Fibroblast of the aortic adventitia (primary cell): ENCODE measurements at regions not wholly inside any gene's neighbourhood (a gene's known extent, or its start where the extent isn't known, plus 50 kb on each side); places are given as distances from the start of the nearest gene placed in this dataset.
A peak's percentile ranks its signal among the peaks of the same experiment; 100 is the strongest.

Experiments used
- DNase-seq: peaks from one replicate; pipeline ENCODE4 v3.0.0-alpha.2; 2010; ENCODE audit warnings: low read depth
- H3K4me3 ChIP-seq: 2 replicates; pipeline ENCODE4 v1.5.1; 2011; ENCODE audit warnings: low read depth, mild to moderate bottlenecking, control low read depth, low read length, moderate library complexity
- TF ChIP-seq, protein P1 (sequence below): IDR thresholded peaks from 2 replicates; pipeline ENCODE4 v1.5.1; 2011; ENCODE audit warnings: mild to moderate bottlenecking, low read length, control low read depth, inconsistent platforms; ENCODE audit not compliant: insufficient read depth

- TF ChIP-seq, protein P1, sequence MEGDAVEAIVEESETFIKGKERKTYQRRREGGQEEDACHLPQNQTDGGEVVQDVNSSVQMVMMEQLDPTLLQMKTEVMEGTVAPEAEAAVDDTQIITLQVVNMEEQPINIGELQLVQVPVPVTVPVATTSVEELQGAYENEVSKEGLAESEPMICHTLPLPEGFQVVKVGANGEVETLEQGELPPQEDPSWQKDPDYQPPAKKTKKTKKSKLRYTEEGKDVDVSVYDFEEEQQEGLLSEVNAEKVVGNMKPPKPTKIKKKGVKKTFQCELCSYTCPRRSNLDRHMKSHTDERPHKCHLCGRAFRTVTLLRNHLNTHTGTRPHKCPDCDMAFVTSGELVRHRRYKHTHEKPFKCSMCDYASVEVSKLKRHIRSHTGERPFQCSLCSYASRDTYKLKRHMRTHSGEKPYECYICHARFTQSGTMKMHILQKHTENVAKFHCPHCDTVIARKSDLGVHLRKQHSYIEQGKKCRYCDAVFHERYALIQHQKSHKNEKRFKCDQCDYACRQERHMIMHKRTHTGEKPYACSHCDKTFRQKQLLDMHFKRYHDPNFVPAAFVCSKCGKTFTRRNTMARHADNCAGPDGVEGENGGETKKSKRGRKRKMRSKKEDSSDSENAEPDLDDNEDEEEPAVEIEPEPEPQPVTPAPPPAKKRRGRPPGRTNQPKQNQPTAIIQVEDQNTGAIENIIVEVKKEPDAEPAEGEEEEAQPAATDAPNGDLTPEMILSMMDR, result peak; percentile 41
- DNase-seq, result peak; percentile 66
- no peak overlapping the region for H3K4me3 ChIP-seq
Measured at GRCh38 chr4:167290678-167291077, 56.4 kb upstream of the SPOCK3 start.

DNA sequence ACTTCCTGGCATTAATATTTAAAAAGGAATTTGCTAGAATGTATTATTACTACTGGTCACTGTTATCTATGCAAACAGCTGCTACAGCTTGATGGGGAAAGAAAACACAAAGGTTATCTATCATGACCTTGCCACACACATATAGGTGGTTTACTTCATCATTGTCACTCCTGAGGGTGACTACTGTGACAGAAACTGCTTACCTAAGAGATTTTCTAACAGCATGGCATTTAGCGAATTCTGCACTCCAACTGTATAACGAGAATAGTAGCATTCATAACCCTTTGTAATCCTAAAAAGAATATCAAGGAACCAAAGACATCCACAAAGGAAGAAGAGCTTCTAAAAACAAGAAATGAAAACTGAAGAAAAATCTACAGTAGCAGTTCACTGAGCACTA is 74.6 kb upstream of the SPOCK3 start:
- DNase-seq, result no peak
- H3K4me3 ChIP-seq, result no peak overlapping the region
- TF ChIP-seq, protein P1, result no peak

GRCh38 chr4:167321299-167321698 is 87.0 kb upstream of the SPOCK3 start:
- no peak for DNase-seq
- TF ChIP-seq, protein P1, result no peak
- H3K4me3 ChIP-seq, result no peak overlapping the region

DNA sequence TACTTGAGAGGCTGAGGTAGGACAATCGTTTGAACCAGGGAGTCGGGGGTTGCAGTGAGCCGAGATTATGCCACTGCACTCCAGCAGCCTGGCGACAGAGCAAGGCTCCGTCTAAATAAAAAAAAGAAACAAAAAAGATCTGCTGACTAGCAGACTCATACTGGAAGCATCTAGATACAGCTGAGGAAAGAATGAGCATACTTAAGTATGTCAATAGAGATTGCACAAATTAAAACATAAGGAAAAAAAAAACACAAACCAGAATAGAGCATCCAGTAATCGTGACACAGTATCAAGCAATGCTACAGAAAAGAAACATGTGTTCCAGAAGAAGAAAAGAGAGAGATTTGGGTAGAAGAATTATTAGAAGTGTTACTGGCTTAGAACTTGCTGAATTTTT is 105.5 kb upstream of the SPOCK3 start:
- TF ChIP-seq, protein P1, result no peak
- DNase-seq, result peak; percentile 28
- H3K4me3 ChIP-seq, result no peak overlapping the region

DNA sequence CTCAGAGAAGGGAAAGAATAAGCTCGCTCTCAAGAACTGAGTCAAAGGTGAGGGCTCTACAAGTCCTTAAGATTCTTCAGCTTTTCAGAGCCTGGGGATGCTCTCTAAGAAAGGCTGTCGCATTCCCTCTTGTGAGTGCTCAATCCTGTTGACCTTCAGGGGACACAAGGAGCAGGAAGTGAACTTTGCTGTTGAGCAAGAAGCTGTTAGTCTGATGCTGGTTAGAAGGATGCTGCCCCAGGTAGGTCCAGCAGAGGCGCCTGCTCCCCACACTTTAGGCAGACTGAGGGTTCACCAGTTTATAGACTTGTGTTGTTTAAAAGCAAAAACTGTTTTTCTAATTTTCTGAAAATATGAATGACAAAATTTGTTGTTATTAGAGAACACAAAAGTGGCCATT is 125.4 kb upstream of the SPOCK3 start:
- H3K4me3 ChIP-seq, result no peak overlapping the region
- TF ChIP-seq, protein P1, result no peak
- DNase-seq, result no peak

DNA sequence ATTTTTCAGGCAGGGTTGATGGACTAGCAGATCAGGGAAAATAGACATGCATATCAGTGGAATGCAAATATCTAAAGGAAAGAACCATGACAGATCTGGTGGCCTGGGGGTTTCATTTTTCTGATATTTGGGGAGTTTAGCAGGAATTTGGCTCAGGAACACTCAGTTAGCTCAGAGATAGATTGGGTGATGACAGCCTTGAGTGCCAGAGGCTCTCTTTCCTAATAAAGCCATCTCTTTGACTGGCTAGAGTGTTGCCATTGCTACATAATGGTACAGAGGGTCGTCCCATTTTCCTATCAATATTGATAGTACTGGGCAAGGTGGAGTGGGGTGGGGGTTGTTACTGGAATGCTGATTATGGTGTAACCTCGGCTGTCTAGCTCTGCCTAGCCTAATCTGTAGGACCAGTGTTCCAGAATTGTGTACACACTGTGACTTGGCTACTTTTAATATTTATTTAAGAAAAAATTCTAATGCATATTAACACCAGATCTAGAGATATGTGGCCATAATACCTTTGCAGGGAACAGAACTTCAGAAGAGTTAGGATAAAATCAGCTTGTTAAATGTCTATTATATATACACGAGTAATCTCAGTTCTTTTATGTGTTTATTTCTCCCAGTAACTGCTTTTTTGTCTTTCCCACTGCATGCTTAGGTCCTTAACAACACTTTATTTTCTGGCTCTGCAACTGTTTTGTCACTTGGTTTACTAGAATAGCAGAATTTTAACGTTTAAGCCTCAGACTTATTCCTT is 145.0 kb upstream of the SPOCK3 start:
- TF ChIP-seq, protein P1, result no peak
- DNase-seq, result no peak
- no peak overlapping the region for H3K4me3 ChIP-seq

DNA sequence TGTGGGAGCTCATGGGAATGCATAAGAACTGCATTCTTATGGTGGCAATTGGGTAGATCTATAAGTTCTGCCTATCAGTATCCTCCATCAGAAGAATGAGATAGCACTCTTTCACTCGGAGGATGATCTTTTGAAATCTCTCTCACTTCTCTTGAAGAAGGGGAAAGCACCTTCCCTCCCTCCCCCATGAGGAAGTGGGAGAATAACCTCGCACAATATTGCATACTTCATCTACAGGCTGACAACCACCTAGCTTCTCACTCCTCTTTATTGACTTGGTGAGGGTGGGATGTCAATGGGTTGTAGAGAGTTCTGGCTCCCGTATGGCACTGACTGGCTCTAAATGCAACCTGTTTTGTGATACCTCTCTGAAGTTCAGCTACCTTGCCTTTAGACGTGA is 146.7 kb upstream of the SPOCK3 start:
- DNase-seq, result no peak
- TF ChIP-seq, protein P1, result no peak

More for the DNA sequence above, 146.7 kb upstream of the SPOCK3 start:
- no peak overlapping the region for H3K4me3 ChIP-seq
